Upper lobe of left lung (tissue), 6 donors: ENCODE measurements at regions not wholly inside any gene's neighbourhood (a gene's known extent, or its start where the extent isn't known, plus 50 kb on each side); places are given as distances from the start of the nearest gene placed in this dataset.
"Not testable (repeated sequence)": the region's sequence is repeated elsewhere in the genome, so short reads cannot be mapped to it uniquely, and the experiment has no call there.

ENCODE experiments used
- ATAC-seq, 2 donors: fragments of 200-7000 bp; cut with Tn5 transposase; one replicate each; pipeline ENCODE4 v1.9.1; 2022; ENCODE audit warnings: mild to moderate bottlenecking in 2 of 2, moderate library complexity in 2 of 2; ENCODE audit not compliant: low FRiP score in 2 of 2
- DNase-seq, 2 donors: peaks; one replicate each; pipeline ENCODE4 v3.0.0-alpha.2; 2019 to 2020
- H3K27ac ChIP-seq, 4 donors: fragments of 200-600 bp; sonication (generic); one replicate each; pipeline ENCODE4 v1.5.1; 2016 to 2019
- H3K27me3 ChIP-seq, 4 donors: fragments of 200-600 bp; sonication (generic); one replicate each; pipeline ENCODE4 v1.5.1; 2017 to 2019
- H3K36me3 ChIP-seq, 4 donors: fragments of 200-600 bp; sonication (generic); one replicate each; pipeline ENCODE4 v1.5.1; 2016 to 2019
- H3K4me1 ChIP-seq, 4 donors: fragments of 200-600 bp; sonication (generic); one replicate each; pipeline ENCODE4 v1.5.1; 2018 to 2019
- H3K4me3 ChIP-seq, 4 donors: fragments of 200-600 bp; sonication (generic); one replicate each; pipeline ENCODE4 v1.5.1; 2017 to 2019; ENCODE audit warnings: mild to moderate bottlenecking in 2 of 4, moderate library complexity in 1 of 4
- H3K9me3 ChIP-seq, 4 donors: fragments of 200-600 bp; sonication (generic); one replicate each; pipeline ENCODE4 v1.5.1; 2018 to 2019
- EP300 ChIP-seq, 4 donors: sonication (generic); formaldehyde crosslinking; IDR thresholded peaks; one replicate each; pipeline ENCODE4 v1.5.1; 2017; ENCODE audit warnings: antibody characterized with exemption in 4 of 4, control low read depth in 2 of 4
- POLR2A ChIP-seq, 4 donors: fragments of 450-650 bp; IDR thresholded peaks; one replicate each; pipeline ENCODE4 v1.5.1; 2016 to 2017; ENCODE audit warnings: antibody characterized with exemption in 4 of 4, mild to moderate bottlenecking in 2 of 4
- POLR2AphosphoS5 ChIP-seq, 2 donors: sonication (generic); formaldehyde crosslinking; IDR thresholded peaks; one replicate each; pipeline ENCODE4 v1.5.1; 2017; ENCODE audit warnings: antibody characterized with exemption in 2 of 2
- WGBS, 2 donors: methylation state at CpG; one replicate each; pipeline ENCODE4 v1.1.5; 2017 to 2018; 5-methylcytosine and 5-hydroxymethylcytosine counted together
- TF ChIP-seq, protein P1 (sequence below), 6 experiments: fragments of 450-650 bp in 4 of 6; fragments of 200-600 bp in 2 of 6; sonication (generic) in 2 of 6; IDR thresholded peaks; one replicate each; pipeline ENCODE4 v1.5.1; 2016 to 2019; ENCODE audit warnings: antibody characterized with exemption in 6 of 6
- donor health status: DM: no; HTN: no; CAD: no; lungs with moderate emphysema.
- donor health status: DM: no; HTN: yes; CAD: no; lungs with severe emphysema.

DNA sequence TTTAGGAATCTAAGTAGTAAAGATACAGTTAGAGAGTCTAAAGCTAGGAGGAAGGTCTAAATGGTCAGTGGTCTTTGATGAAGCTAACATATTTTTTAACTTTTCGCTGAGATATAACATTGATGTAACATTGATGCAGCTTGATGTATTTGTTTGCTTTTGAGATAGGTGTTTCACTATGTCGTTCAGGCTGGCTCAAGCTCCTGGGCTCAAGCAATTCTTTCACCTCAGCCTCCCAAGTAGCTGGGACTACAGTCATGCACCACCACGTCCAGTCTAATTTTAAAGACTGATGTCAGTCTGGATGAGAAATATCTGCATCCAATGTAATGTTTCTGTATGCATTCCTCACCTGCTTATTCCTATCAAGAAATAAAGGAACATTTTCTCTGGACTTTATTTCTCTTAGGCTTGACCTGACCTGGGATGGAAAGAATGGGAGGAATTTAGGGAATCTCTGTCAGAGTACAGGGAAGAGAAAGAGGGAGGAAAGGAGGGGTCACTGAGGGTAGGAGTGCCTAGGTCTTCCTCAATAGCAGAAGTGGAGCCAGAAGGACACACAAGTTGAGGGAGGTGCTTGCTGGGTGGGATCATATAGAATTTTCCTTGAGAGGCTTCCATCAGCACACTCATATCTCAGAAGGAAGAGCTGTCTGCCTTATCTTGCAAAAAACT, 101.5 kb upstream of the GPBP1 start:
- H3K9me3 ChIP-seq: no peaks in the 10 kb centered on the region
- H3K4me3 ChIP-seq: no peak overlapping the region
- no peak for ATAC-seq
- 55 to 58% methylated on average over 3 of the region's 3 CpGs for WGBS, 2 donors
- H3K36me3 ChIP-seq: no peaks in the 10 kb centered on the region
- no peak for TF ChIP-seq POLR2AphosphoS5 (IDR thresholded peaks at IDR 0.05)
- TF ChIP-seq, protein P1, sequence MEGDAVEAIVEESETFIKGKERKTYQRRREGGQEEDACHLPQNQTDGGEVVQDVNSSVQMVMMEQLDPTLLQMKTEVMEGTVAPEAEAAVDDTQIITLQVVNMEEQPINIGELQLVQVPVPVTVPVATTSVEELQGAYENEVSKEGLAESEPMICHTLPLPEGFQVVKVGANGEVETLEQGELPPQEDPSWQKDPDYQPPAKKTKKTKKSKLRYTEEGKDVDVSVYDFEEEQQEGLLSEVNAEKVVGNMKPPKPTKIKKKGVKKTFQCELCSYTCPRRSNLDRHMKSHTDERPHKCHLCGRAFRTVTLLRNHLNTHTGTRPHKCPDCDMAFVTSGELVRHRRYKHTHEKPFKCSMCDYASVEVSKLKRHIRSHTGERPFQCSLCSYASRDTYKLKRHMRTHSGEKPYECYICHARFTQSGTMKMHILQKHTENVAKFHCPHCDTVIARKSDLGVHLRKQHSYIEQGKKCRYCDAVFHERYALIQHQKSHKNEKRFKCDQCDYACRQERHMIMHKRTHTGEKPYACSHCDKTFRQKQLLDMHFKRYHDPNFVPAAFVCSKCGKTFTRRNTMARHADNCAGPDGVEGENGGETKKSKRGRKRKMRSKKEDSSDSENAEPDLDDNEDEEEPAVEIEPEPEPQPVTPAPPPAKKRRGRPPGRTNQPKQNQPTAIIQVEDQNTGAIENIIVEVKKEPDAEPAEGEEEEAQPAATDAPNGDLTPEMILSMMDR (IDR thresholded peaks at IDR 0.05): no peak
- no peak for TF ChIP-seq POLR2A (IDR thresholded peaks at IDR 0.05)
- no peak for TF ChIP-seq EP300 (IDR thresholded peaks at IDR 0.05)
- DNase-seq: no peak
- no peak overlapping the region for H3K27ac ChIP-seq
- H3K4me1 ChIP-seq: no peaks in the 10 kb centered on the region
- no peaks in the 10 kb centered on the region for H3K27me3 ChIP-seq

DNA sequence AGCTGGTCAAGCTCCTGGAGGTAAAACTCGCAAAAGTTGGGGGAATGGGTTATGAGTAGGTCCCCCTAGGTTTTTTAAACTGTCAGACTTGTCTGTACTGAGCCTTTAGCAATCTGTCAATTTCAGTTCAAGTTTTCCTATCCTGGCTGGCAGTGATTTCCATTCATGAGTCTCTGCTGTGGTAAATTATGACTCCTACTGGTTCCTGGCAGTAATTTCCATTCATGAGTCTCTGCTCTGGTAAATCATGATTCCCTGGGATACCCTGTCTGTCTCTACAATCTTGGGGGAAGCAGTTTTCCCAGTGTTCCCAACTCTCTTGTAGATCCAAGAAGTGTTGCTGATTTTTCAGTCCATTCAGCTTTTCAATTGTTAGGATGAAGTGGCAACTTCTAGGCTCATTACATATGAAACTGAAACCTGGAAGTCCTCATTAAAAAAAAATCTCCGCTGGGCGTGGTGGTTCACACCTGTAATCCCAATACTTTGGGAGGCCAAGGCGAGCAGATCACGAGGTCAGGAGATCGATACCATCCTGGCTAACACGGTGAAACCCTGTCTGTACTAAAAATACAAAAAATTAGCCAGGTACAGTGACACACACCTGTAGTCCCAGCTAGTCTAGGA, 91.3 kb upstream of the GPBP1 start:
- ATAC-seq (no peak), DNase-seq (no peak)
- 82 to 88% methylated on average over 7 of the region's 7 CpGs for WGBS, 2 donors

DNA sequence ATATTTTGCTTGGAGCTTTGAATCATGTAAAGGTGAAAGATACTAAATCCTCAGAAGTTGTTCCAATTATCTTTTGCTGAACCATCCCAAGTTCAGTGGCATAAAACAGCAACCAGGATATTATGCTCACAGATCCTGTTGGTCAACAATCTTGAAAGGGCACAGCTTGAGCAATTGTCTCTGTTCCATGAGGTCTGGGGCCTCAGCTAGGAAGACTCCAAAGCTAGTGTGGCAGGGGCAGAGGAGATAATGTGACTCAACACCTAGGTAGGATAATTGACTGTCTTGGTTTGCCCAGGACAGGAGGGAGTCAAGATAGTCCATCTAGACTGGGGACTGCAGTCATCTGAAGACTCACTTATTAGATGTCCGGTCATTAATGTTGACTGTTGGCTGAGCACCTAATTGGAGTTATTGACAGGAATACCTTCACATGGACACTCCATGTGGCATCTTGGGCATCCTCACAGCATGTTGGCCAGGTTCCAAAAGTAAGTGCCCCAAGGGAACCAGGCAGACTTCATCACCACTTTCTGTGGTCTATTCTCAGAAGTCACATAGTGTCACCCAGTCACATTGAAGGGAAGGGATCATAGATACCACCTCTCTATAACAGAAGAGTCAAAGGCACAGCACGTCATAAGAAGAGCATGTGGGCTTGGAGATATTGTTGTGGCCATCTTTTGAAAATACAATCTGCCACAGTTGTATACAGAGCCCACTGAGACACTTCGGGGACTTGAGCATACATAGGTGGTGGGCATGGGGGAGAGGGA, 88.4 kb upstream of the GPBP1 start:
- 81 to 85% methylated on average over 2 to 3 of the region's 3 CpGs for WGBS, 2 donors
- no peak overlapping the region for H3K4me3 ChIP-seq

More for the DNA sequence above, 91.3 kb upstream of the GPBP1 start:
- Histone ChIP-seq H3K36me3 (no peaks in the 10 kb centered on the region), H3K27me3 (peaks cover 0 to 2% (median 0%) of the 10 kb centered on the region in 4 donors), H3K27ac (no peak overlapping the region), H3K9me3 (no peaks in the 10 kb centered on the region), H3K4me3 (no peak overlapping the region), H3K4me1 (no peaks in the 10 kb centered on the region)
- TF ChIP-seq EP300 (IDR thresholded peaks at IDR 0.05) (no peak), POLR2AphosphoS5 (IDR thresholded peaks at IDR 0.05) (no peak), POLR2A (IDR thresholded peaks at IDR 0.05) (no peak)
- TF ChIP-seq, protein P1 (IDR thresholded peaks at IDR 0.05): no peak

DNA sequence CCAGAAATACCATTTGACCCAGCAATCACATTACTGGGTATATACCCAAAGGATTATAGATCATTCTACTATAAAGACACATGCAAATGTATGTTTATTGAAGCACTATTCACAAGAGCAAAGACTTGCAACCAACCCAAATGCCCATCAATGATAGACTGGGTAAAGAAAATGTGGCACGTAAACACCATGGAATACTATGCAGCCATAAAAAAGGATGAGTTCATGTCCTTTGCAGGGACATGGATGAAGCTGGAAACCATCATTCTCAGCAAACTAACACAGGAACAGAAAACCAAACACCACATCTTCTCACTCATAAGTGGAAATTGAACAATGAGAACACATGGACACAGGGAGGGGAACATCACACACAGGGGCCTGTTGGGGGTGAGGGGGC, 85.9 kb upstream of the GPBP1 start:
- H3K27me3 ChIP-seq, H3K4me3 ChIP-seq, H3K4me1 ChIP-seq, H3K27ac ChIP-seq, ATAC-seq, H3K36me3 ChIP-seq, DNase-seq, H3K9me3 ChIP-seq: not testable (repeated sequence)
- WGBS, 2 donors: 89 to 100% methylated on average over 1 of the region's 1 CpG

More for the DNA sequence above, 88.4 kb upstream of the GPBP1 start:
- H3K9me3 ChIP-seq: no peaks in the 10 kb centered on the region
- H3K36me3 ChIP-seq: no peaks in the 10 kb centered on the region
- H3K27me3 ChIP-seq: peaks cover 0 to 2% (median 0%) of the 10 kb centered on the region in 4 donors
- no peak overlapping the region for H3K27ac ChIP-seq
- H3K4me1 ChIP-seq: no peaks in the 10 kb centered on the region
- ATAC-seq (no peak), DNase-seq (no peak)
- TF ChIP-seq EP300 (IDR thresholded peaks at IDR 0.05): no peak
- TF ChIP-seq, protein P1 (IDR thresholded peaks at IDR 0.05): no peak
- TF ChIP-seq POLR2AphosphoS5 (IDR thresholded peaks at IDR 0.05): no peak
- no peak for TF ChIP-seq POLR2A (IDR thresholded peaks at IDR 0.05)
